DOHH2 (cell line): ENCODE measurements at regions not wholly inside any gene's neighbourhood (a gene's known extent, or its start where the extent isn't known, plus 50 kb on each side); places are given as distances from the start of the nearest gene placed in this dataset.

Experiments
- H3F3A ChIP-seq: fragments of 200-600 bp; sonication (generic), shearing (Covaris generic); 2 replicates; pipeline ENCODE4 v1.6.0; 2016; ENCODE audit warnings: antibody characterized with exemption, mild to moderate bottlenecking; ENCODE audit not compliant: control insufficient read depth, insufficient read depth
- H3K27ac ChIP-seq: fragments of 200-600 bp; sonication (generic); 2 replicates; pipeline ENCODE4 v1.5.1; 2014; ENCODE audit warnings: low read depth, mild to moderate bottlenecking, low read length, moderate library complexity
- H3K27me3 ChIP-seq: fragments of 200-600 bp; sonication (generic); 2 replicates; pipeline ENCODE4 v1.6.1; 2014; ENCODE audit warnings: mild to moderate bottlenecking, low read length, mixed read lengths; ENCODE audit not compliant: control insufficient read depth
- H3K36me3 ChIP-seq: fragments of 200-600 bp; sonication (generic); 2 replicates; pipeline ENCODE4 v1.6.1; 2014; ENCODE audit warnings: mild to moderate bottlenecking, low read length, moderate library complexity, mixed read lengths; ENCODE audit not compliant: control insufficient read depth
- H3K4me1 ChIP-seq: fragments of 200-600 bp; sonication (generic); 2 replicates; pipeline ENCODE4 v1.6.1; 2014; ENCODE audit warnings: mild to moderate bottlenecking, low read length, mixed read lengths; ENCODE audit not compliant: control insufficient read depth
- H3K4me2 ChIP-seq: fragments of 200-600 bp; sonication (generic); 2 replicates; pipeline ENCODE4 v1.6.0; 2014; ENCODE audit warnings: mild to moderate bottlenecking, low read length, moderate library complexity
- H3K4me3 ChIP-seq: fragments of 200-600 bp; sonication (generic); 2 replicates; pipeline ENCODE4 v1.5.1; 2014; ENCODE audit warnings: mild to moderate bottlenecking, low read length, mixed read lengths
- H3K79me2 ChIP-seq: fragments of 200-600 bp; sonication (generic); 2 replicates; pipeline ENCODE4 v1.6.1; 2014; ENCODE audit warnings: mild to moderate bottlenecking, low read length, mixed read lengths; ENCODE audit not compliant: control insufficient read depth
- H3K9me2 ChIP-seq: fragments of 200-600 bp; sonication (generic); replicated peaks from 2 replicates; pipeline ENCODE4 v1.6.1; 2014; ENCODE audit warnings: mild to moderate bottlenecking, low read length, mixed read lengths; ENCODE audit not compliant: control insufficient read depth
- H3K9me3 ChIP-seq: fragments of 200-600 bp; sonication (generic); 2 replicates; pipeline ENCODE4 v1.6.1; 2014; ENCODE audit warnings: antibody characterized with exemption, low read length, mixed read lengths; ENCODE audit not compliant: control insufficient read depth, insufficient read depth
- H4K20me1 ChIP-seq: fragments of 200-600 bp; sonication (generic); 2 replicates; pipeline ENCODE4 v1.6.0; 2014; ENCODE audit warnings: low read depth, mild to moderate bottlenecking, antibody characterized with exemption, low read length, moderate library complexity; ENCODE audit not compliant: control insufficient read depth, insufficient read depth
- CTCF ChIP-seq: fragments of 200-600 bp; sonication (generic); IDR thresholded peaks from one replicate; pipeline ENCODE4 v1.5.1; 2014; ENCODE audit warnings: antibody characterized with exemption, mild to moderate bottlenecking, low read depth, low read length; ENCODE audit not compliant: poor library complexity, severe bottlenecking
- EZH2phosphoT487 ChIP-seq: fragments of 200-600 bp; sonication (generic); IDR thresholded peaks from 2 replicates; pipeline ENCODE4 v1.6.1; 2017; ENCODE audit warnings: borderline replicate concordance, mild to moderate bottlenecking, antibody characterized with exemption, low read length, moderate library complexity, mixed read lengths

GRCh38 chr3:117447419-117447818 lies 737.8 kb downstream of the TUSC7 start:
- Histone ChIP-seq H3F3A (no peaks in the 10 kb centered on the region), H3K4me3 (no peak overlapping the region), H4K20me1 (no peaks in the 10 kb centered on the region), H3K27ac (no peak overlapping the region), H3K79me2 (no peaks in the 10 kb centered on the region), H3K4me2 (no peak overlapping the region), H3K27me3 (no peaks in the 10 kb centered on the region), H3K4me1 (peaks cover 10% of the 10 kb centered on the region), H3K9me3 (no peaks in the 10 kb centered on the region), H3K36me3 (no peaks in the 10 kb centered on the region), H3K9me2 (no peaks in the 10 kb centered on the region)
- TF ChIP-seq EZH2phosphoT487: no peak
- TF ChIP-seq CTCF: no peak

GRCh38 chr3:117450026-117450425 lies 740.4 kb downstream of the TUSC7 start:
- H3K27ac ChIP-seq: no peak overlapping the region

GRCh38 chr3:117454254-117454653 lies 744.7 kb downstream of the TUSC7 start:
- H3K9me2 ChIP-seq: no peaks in the 10 kb centered on the region; the same call in 1 of the 2 replicates
- no peak for TF ChIP-seq EZH2phosphoT487
- TF ChIP-seq CTCF: no peak
- no peaks in the 10 kb centered on the region for H3K79me2 ChIP-seq
- no peak overlapping the region for H3K27ac ChIP-seq
- no peaks in the 10 kb centered on the region for H3K9me3 ChIP-seq
- no peaks in the 10 kb centered on the region for H3F3A ChIP-seq
- H3K4me1 ChIP-seq: no peaks in the 10 kb centered on the region
- no peaks in the 10 kb centered on the region for H4K20me1 ChIP-seq
- H3K27me3 ChIP-seq: no peaks in the 10 kb centered on the region
- no peaks in the 10 kb centered on the region for H3K36me3 ChIP-seq
- H3K4me3 ChIP-seq: no peak overlapping the region
- H3K4me2 ChIP-seq: no peak overlapping the region

More at GRCh38 chr3:117450026-117450425, 740.4 kb downstream of the TUSC7 start:
- Histone ChIP-seq H3K9me2 (no peaks in the 10 kb centered on the region; the same call in 1 of the 2 replicates), H3K36me3 (no peaks in the 10 kb centered on the region), H3K4me1 (peaks cover 9% of the 10 kb centered on the region), H3K4me2 (no peak overlapping the region), H3F3A (no peaks in the 10 kb centered on the region), H3K4me3 (no peak overlapping the region), H3K79me2 (no peaks in the 10 kb centered on the region), H4K20me1 (no peaks in the 10 kb centered on the region), H3K27me3 (no peaks in the 10 kb centered on the region), H3K9me3 (no peaks in the 10 kb centered on the region)
- TF ChIP-seq EZH2phosphoT487: no peak

DNA sequence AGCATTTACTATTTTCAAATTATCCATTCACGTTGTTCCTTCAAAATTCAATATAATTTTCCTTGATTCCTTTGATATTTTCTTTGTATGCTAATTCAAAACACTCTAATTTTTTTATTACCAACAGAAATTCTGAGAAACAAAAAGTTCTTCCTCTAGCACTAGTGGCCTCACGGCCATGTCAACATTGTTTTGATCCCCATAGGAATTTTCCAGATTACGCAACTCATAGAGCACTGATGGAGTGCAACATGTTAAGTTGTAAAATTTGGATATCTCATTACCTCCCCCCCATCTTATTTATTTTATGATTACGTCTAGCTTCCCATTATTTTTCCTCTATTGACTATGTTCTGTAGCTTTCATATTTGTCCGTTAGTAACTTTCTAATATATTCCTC lies 745.3 kb downstream of the TUSC7 start:
- no peaks in the 10 kb centered on the region for H3K79me2 ChIP-seq
- H3K4me2 ChIP-seq: no peak overlapping the region
- H4K20me1 ChIP-seq: no peaks in the 10 kb centered on the region
- no peaks in the 10 kb centered on the region for H3F3A ChIP-seq
- no peaks in the 10 kb centered on the region; the same call in 1 of the 2 replicates for H3K9me2 ChIP-seq
- no peaks in the 10 kb centered on the region for H3K27me3 ChIP-seq
- no peaks in the 10 kb centered on the region for H3K36me3 ChIP-seq
- no peaks in the 10 kb centered on the region for H3K4me1 ChIP-seq
- TF ChIP-seq CTCF (no peak), EZH2phosphoT487 (no peak)
- H3K4me3 ChIP-seq: no peak overlapping the region
- no peaks in the 10 kb centered on the region for H3K9me3 ChIP-seq
- H3K27ac ChIP-seq: no peak overlapping the region
